GM12865 (cell line): ENCODE measurements at regions not wholly inside any gene's neighbourhood (a gene's known extent, or its start where the extent isn't known, plus 50 kb on each side); places are given as distances from the start of the nearest gene placed in this dataset.

ENCODE experiments used
- DNase-seq: peaks from one replicate; pipeline ENCODE4 v3.0.0; 2010; ENCODE audit warnings: low read depth
- H3K4me3 ChIP-seq: 2 replicates; pipeline ENCODE4 v1.5.1; 2011; ENCODE audit warnings: mild to moderate bottlenecking, low read depth, low read length, control low read depth
- TF ChIP-seq, protein P1 (sequence below): IDR thresholded peaks from 2 replicates; pipeline ENCODE4 v1.5.1; 2011; ENCODE audit warnings: low read length, control low read depth, low read depth, inconsistent platforms; ENCODE audit not compliant: insufficient read depth; ENCODE audit errors: missing control alignments

DNA sequence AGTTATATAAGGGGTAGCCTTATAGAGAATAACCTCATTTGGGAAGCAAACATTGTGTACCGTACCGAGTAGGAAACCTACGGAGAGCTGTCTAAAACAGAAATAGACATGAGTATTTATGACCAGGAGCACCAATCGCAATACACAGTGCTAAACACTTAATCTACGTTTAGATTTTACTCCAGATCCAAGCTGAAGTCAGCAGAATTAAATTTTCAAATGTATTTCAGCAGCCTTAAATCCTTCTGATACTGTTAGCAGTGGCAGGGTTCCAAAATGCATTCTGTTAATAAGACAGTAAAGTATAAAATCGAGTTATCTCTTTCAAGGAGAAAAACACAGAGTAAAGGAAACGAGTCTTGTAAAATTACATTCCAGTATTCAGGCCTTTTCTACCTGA, 118.1 kb upstream of the ZNF521 start:
- no peak for DNase-seq
- TF ChIP-seq, protein P1, sequence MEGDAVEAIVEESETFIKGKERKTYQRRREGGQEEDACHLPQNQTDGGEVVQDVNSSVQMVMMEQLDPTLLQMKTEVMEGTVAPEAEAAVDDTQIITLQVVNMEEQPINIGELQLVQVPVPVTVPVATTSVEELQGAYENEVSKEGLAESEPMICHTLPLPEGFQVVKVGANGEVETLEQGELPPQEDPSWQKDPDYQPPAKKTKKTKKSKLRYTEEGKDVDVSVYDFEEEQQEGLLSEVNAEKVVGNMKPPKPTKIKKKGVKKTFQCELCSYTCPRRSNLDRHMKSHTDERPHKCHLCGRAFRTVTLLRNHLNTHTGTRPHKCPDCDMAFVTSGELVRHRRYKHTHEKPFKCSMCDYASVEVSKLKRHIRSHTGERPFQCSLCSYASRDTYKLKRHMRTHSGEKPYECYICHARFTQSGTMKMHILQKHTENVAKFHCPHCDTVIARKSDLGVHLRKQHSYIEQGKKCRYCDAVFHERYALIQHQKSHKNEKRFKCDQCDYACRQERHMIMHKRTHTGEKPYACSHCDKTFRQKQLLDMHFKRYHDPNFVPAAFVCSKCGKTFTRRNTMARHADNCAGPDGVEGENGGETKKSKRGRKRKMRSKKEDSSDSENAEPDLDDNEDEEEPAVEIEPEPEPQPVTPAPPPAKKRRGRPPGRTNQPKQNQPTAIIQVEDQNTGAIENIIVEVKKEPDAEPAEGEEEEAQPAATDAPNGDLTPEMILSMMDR = no peak
- H3K4me3 ChIP-seq = no peak overlapping the region

DNA sequence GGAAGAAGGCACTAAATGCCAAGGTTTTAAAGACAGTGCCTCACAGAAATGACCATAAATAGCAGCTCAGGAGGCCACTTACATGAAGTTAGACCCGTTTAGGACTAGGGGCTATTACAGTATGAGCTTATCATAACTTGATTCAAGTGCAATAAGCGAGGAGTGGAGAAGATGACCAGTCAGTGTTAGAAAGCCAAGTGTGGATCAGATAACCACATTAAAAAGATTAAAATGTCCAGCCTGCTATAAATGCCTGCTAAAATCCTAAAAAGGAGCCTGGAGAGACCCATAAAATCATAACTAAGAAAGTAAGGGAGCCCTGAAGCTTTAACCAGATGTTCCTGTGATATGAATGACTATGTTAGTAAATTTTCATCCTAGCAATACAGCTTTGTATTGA, 117.5 kb upstream of the ZNF521 start:
- TF ChIP-seq, protein P1 = no peak
- DNase-seq = no peak
- no peak overlapping the region for H3K4me3 ChIP-seq

DNA sequence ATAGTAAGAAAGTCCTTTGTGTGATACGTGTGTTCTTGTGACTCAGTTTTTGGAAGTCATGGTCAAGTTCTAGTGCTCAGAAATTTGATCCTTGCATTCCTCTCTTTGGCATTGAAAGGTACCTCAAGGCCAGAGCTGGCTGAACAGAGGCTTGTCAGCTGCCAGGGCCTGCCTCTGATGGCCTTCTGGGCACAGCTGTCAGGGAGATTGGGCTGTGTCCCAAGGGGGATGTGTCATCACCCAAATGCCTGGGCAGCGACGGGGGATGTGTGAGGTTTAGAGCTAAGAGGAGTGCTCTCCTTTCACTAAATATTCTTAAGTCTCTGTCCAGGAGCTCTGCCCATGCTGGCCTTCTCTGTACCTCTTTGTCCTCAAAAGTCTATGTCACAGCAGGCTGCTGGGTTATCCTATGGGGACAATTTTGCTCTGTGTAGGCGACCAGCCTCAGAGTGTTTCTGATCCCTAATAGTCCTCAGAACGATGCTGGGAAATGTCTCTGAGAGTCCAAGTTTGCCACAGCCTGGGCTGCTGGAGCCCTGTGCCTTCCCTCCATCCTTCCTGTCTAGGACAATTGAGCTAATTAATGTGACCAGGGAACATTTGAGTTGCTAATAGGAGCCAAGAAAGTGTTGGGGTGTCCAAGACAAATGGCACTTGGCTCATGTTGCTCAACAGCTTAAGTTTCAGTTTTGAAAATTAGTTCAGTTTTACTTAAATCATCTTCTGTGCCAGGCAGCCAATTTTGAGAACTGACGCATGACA, 115.4 kb upstream of the ZNF521 start:
- TF ChIP-seq, protein P1 = no peak
- no peak for DNase-seq
- no peak overlapping the region for H3K4me3 ChIP-seq

DNA sequence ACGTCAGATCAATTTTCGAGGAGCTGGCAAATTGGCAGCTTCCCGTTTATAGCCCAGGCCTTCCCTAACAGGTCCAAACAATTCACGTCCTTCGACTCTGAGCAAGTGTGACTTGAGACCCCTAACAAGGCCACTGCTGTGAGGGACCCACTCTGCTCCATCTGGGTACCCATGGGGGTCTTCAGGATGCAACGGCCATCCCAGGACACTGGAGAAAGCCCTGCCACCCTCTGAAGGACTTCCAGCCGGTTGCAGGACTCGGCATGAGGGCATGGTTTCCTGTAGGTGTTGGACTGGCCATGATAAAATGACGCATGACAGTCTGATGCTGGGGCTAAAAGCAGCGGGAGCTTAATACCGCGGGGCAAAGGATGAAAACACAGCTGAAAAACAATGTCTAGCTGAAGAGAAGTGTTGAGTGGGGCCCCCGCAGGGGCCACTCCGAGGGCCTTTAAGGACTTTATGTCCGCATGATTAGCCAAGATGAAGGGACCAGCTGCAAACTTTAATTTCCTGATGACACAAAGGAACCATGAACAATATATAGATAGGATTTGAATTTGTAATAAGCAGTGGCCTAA, 113.3 kb upstream of the ZNF521 start:
- DNase-seq = no peak
- TF ChIP-seq, protein P1 = no peak
- no peak overlapping the region for H3K4me3 ChIP-seq

DNA sequence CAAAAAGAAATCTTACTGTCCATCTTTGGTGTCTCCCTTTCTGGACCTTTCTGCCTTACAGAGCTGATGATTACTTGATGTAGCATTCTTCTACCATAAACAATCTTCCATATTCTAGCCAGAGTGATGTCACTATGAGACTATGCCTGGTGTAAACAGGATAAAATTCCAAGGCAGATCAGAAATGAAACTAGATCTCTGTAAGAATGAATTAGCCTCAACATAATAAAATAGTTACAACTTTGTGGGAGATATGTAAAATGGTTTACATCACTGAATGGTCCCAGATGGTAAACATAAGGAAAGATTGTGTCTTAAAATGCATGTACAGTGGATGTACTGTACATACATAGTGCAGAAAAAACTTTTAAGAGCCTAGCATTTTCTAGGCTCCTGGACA, 112.3 kb upstream of the ZNF521 start:
- DNase-seq = no peak
- no peak overlapping the region for H3K4me3 ChIP-seq
- TF ChIP-seq, protein P1 = no peak

DNA sequence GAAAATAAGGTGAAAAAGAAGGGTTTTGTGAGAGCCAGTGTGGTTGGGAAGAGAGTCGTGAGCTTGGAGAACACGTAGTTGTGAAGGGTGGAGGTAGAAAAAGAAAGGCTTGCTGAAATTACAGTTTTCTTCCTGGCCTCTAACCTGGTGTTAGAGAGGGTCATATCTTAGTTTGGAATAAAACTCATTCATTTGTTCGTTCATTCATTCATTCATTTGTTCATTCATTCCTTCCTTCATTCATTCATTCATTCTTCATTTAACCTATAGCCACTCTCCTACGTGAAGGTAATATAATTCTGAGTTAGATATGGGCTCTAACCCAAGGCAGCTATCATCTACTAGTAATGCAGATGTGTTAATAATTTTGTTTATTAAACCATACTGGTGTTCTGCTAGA, 111.8 kb upstream of the ZNF521 start:
- TF ChIP-seq, protein P1 = no peak
- H3K4me3 ChIP-seq = no peak overlapping the region
- DNase-seq = no peak
